Spleen (tissue), 11 donors: ENCODE measurements at regions not wholly inside any gene's neighbourhood (a gene's known extent, or its start where the extent isn't known, plus 50 kb on each side); places are given as distances from the start of the nearest gene placed in this dataset.

Experiments used
- DNase-seq: peaks from one replicate; pipeline ENCODE4 v3.0.0-alpha.2; 2020
- H3K27ac ChIP-seq, 8 donors: fragments of 200-600 bp; sonication (generic) in 7 of 8; 1 replicate in 4 of 8; 2 replicates in 4 of 8; pipeline versions ENCODE4 v1.5.0 to v1.8.0; 2016 to 2021; ENCODE audit warnings: inconsistent platforms in 4 of 8, mild to moderate bottlenecking in 4 of 8, moderate library complexity in 1 of 8
- H3K27me3 ChIP-seq, 7 donors: fragments of 200-600 bp; sonication (generic) in 6 of 7; replicated peaks in 1 of 7; 1 replicate in 4 of 7; 2 replicates in 3 of 7; pipeline versions ENCODE4 v1.5.0 to v1.8.0; 2016 to 2021; ENCODE audit warnings: inconsistent platforms in 3 of 7, mild to moderate bottlenecking in 1 of 7
- H3K36me3 ChIP-seq, 6 donors: fragments of 200-600 bp; sonication (generic) in 5 of 6; 1 replicate in 4 of 6; 2 replicates in 2 of 6; pipeline versions ENCODE4 v1.5.0 to v1.8.0; 2016 to 2021; ENCODE audit warnings: inconsistent platforms in 2 of 6
- H3K4me1 ChIP-seq, 6 donors: fragments of 200-600 bp; sonication (generic) in 5 of 6; 1 replicate in 3 of 6; 2 replicates in 3 of 6; pipeline versions ENCODE4 v1.5.0 to v1.8.0; 2016 to 2021; ENCODE audit warnings: inconsistent platforms in 3 of 6
- H3K4me3 ChIP-seq, 8 donors: fragments of 200-600 bp; sonication (generic) in 7 of 8; 1 replicate in 4 of 8; 2 replicates in 4 of 8; pipeline versions ENCODE4 v1.5.0 to v1.8.0; 2016 to 2021; ENCODE audit warnings: inconsistent platforms in 4 of 8, mild to moderate bottlenecking in 4 of 8, moderate library complexity in 2 of 8
- H3K9me3 ChIP-seq, 8 donors: fragments of 200-600 bp; sonication (generic) in 7 of 8; 1 replicate in 4 of 8; 2 replicates in 4 of 8; pipeline versions ENCODE4 v1.5.0 to v1.8.0; 2016 to 2021; ENCODE audit warnings: inconsistent platforms in 4 of 8
- POLR2A ChIP-seq, 3 donors: fragments of 450-650 bp; IDR thresholded peaks; one replicate each; pipeline ENCODE4 v1.5.1; 2017; ENCODE audit warnings: antibody characterized with exemption in 3 of 3, mild to moderate bottlenecking in 1 of 3
- POLR2AphosphoS5 ChIP-seq, 3 donors: sonication (generic); formaldehyde crosslinking; IDR thresholded peaks; one replicate each; pipeline ENCODE4 v1.5.1; 2017; ENCODE audit warnings: antibody characterized with exemption in 3 of 3
- WGBS, 5 donors: extraction: QIAGEN DNeasy Blood & Tissue Kit in 3 of 5; methylation state at CpG; one replicate each; pipeline versions ENCODE4 v1.1.5 to v1.1.7; 2013 to 2018; 5-methylcytosine and 5-hydroxymethylcytosine counted together
- intact Hi-C: fragments of 100-400 bp; cut with DNase I; formaldehyde crosslinking; loops from one replicate; pipeline ENCODE4 v1.15.0; 2023; ENCODE audit warnings: low total_unique reads
- TF ChIP-seq, protein P1 (sequence below), 11 experiments: fragments of 200-600 bp in 7 of 11; fragments of 450-650 bp in 4 of 11; sonication (generic) in 4 of 11; IDR thresholded peaks in 8 of 11; conservative IDR thresholded peaks in 3 of 11; 1 replicate in 7 of 11; 2 replicates in 4 of 11; pipeline versions ENCODE4 v1.4.0 to v1.8.0; 2016 to 2021; ENCODE audit warnings: antibody characterized with exemption in 11 of 11, inconsistent platforms in 4 of 11, mild to moderate bottlenecking in 1 of 11
- donor health status: healthy with polysubstance abuse.
- donor health status: DM: no; HTN: no; CAD: no; lungs with moderate emphysema.
- donor health status: DM: no; HTN: no; CAD: no.
- donor health status: Bipolar disorder and iron deficiency.
- donor health status: healthy.
- donor health status: DM: no; HTN: no; CAD: no.
- donor health status: DM: yes; HTN: yes; CAD: no.

DNA sequence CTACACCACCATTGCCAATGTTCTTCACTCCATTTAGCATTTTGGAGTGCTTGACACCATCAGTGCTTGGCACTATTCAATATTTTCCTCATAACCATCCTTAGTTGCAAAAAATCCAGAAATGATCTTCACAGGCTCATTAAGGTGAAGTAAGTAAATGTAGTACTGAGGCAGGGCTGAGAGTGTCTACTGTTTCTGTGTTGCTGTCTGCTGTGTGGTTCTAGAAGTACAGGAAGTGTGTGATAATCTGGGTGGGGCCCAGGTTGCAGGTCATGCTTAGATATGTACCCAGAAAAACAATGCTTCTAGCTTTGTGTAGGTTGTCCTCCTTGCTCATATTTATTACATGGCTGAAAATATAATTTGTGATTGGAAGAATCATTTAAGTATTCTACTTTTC, 411.8 kb upstream of the CCDC179 start:
- Histone ChIP-seq H3K4me1 (no peaks in the 10 kb centered on the region), H3K9me3 (peaks cover 0 to 5% (median 0%) of the 10 kb centered on the region in 8 donors), H3K27me3 (no peaks in the 10 kb centered on the region), H3K27ac (no peak overlapping the region), H3K4me3 (no peak overlapping the region), H3K36me3 (no peaks in the 10 kb centered on the region)
- TF ChIP-seq, protein P1, sequence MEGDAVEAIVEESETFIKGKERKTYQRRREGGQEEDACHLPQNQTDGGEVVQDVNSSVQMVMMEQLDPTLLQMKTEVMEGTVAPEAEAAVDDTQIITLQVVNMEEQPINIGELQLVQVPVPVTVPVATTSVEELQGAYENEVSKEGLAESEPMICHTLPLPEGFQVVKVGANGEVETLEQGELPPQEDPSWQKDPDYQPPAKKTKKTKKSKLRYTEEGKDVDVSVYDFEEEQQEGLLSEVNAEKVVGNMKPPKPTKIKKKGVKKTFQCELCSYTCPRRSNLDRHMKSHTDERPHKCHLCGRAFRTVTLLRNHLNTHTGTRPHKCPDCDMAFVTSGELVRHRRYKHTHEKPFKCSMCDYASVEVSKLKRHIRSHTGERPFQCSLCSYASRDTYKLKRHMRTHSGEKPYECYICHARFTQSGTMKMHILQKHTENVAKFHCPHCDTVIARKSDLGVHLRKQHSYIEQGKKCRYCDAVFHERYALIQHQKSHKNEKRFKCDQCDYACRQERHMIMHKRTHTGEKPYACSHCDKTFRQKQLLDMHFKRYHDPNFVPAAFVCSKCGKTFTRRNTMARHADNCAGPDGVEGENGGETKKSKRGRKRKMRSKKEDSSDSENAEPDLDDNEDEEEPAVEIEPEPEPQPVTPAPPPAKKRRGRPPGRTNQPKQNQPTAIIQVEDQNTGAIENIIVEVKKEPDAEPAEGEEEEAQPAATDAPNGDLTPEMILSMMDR (IDR thresholded peaks at IDR 0.05 in 8 of 11, conservative IDR thresholded peaks at IDR 0.05 in 3 of 11) = no peak
- TF ChIP-seq POLR2AphosphoS5 (IDR thresholded peaks at IDR 0.05) (no peak), POLR2A (IDR thresholded peaks at IDR 0.05) (no peak)
- DNase-seq = no peak
- intact Hi-C loops = no loop called here

DNA sequence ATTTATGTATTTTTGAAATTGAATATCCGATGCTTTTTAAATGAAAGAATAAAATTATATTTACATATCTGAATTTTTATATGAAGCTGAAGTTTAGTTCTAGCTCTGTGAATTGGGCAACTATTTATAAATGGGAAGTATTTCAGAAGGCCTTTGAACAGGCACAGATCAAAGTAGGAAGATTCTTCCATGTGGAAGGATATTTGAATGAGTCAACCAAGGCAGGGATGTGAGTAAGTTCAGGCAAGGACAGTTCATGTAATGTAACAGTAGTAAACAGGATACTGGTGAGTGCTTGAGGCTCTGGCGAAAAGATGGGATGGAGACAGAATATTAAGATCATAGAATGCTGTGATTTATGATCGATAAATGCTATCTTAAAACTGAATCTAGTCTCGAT, 417.8 kb upstream of the CCDC179 start:
- TF ChIP-seq, protein P1 (IDR thresholded peaks at IDR 0.05 in 8 of 11, conservative IDR thresholded peaks at IDR 0.05 in 3 of 11) = no peak
- TF ChIP-seq POLR2A (IDR thresholded peaks at IDR 0.05) (no peak), POLR2AphosphoS5 (IDR thresholded peaks at IDR 0.05) (no peak)
- 76 to 91% (median 87%) methylated on average over 4 of the region's 4 CpGs for WGBS, 5 donors
- no peak overlapping the region for H3K4me3 ChIP-seq
- no peaks in the 10 kb centered on the region for H3K4me1 ChIP-seq
- H3K9me3 ChIP-seq = peaks cover 0 to 5% (median 0%) of the 10 kb centered on the region in 8 donors
- no peak overlapping the region for H3K27ac ChIP-seq
- no peaks in the 10 kb centered on the region for H3K36me3 ChIP-seq
- no peak for DNase-seq
- intact Hi-C loops = no loop called here
- no peaks in the 10 kb centered on the region for H3K27me3 ChIP-seq

DNA sequence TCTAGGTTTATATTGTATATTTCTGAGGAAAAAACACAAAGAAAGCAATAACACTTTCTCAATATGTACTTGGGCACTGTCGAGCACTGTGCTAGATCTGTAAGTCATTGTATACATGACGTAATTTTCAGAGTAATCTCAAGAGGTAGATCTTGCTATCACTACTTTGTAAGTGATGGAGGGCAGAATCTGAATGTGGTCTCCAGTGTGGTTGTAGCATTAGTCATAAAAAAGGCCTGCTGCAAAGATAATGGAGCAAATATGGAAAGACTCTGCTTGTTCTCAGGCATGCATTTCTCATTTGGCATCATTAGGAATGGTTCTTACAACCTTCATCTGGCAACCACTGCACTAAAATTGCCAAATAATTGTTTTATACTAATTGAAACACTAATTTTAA, 419.8 kb upstream of the CCDC179 start:
- no peaks in the 10 kb centered on the region for H3K4me1 ChIP-seq
- peaks cover 0 to 5% (median 0%) of the 10 kb centered on the region in 8 donors for H3K9me3 ChIP-seq
- H3K27ac ChIP-seq = no peak overlapping the region
- TF ChIP-seq POLR2A (IDR thresholded peaks at IDR 0.05) (no peak), POLR2AphosphoS5 (IDR thresholded peaks at IDR 0.05) (no peak)
- TF ChIP-seq, protein P1 (IDR thresholded peaks at IDR 0.05 in 8 of 11, conservative IDR thresholded peaks at IDR 0.05 in 3 of 11) = no peak
- H3K4me3 ChIP-seq = no peak overlapping the region
- H3K27me3 ChIP-seq = no peaks in the 10 kb centered on the region
- no peaks in the 10 kb centered on the region for H3K36me3 ChIP-seq
- DNase-seq = no peak
- intact Hi-C loops = no loop called here
- WGBS, 5 donors = 83 to 96% (median 91%) methylated on average over 2 of the region's 2 CpGs

DNA sequence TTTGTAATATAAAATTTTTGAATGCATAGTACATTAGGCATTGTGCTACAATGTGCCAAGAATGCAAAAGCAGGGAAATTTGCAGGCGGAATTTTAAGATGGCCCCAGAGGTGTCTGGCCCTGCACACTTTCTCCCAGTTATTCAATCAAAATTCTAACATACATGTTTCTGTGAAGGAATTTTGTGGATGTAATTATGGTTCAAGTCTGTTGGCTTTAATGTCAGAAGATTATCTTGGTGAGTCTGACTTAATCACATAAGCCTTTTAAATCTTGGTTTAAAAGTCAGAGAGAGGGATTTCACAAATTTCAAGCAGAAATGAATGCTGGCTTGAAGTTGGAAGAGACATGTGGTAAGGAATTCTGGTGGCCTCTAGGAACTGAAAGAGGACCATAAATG, 423.4 kb upstream of the CCDC179 start:
- intact Hi-C loops = no loop called here
- no peak overlapping the region for H3K4me3 ChIP-seq
- H3K36me3 ChIP-seq = no peaks in the 10 kb centered on the region
- WGBS, 5 donors = 82 to 91% (median 89%) methylated on average over 1 of the region's 1 CpG
- H3K27me3 ChIP-seq = no peaks in the 10 kb centered on the region
- DNase-seq = no peak
- TF ChIP-seq, protein P1 (IDR thresholded peaks at IDR 0.05 in 8 of 11, conservative IDR thresholded peaks at IDR 0.05 in 3 of 11) = no peak
- TF ChIP-seq POLR2AphosphoS5 (IDR thresholded peaks at IDR 0.05) (no peak), POLR2A (IDR thresholded peaks at IDR 0.05) (no peak)
- H3K4me1 ChIP-seq = no peaks in the 10 kb centered on the region
- H3K9me3 ChIP-seq = peaks cover 0 to 4% (median 0%) of the 10 kb centered on the region in 8 donors
- no peak overlapping the region for H3K27ac ChIP-seq
